Left colon (tissue), 2 donors: ENCODE measurements at regions not wholly inside any gene's neighbourhood (a gene's known extent, or its start where the extent isn't known, plus 50 kb on each side); places are given as distances from the start of the nearest gene placed in this dataset.

ENCODE experiments used
- ATAC-seq: fragments of 200-7000 bp; cut with Tn5 transposase; one replicate; pipeline ENCODE4 v1.9.1; 2020; ENCODE audit warnings: mild to moderate bottlenecking, moderate library complexity
- DNase-seq, 2 donors: peaks; one replicate each; pipeline ENCODE4 v3.0.0-alpha.2; 2020
- intact Hi-C, 2 donors: fragments of 100-400 bp; cut with DNase I in 1 of 2; cut with micrococcal nuclease in 1 of 2; formaldehyde crosslinking; loops; one replicate each; pipeline versions ENCODE4 v1.11.2 to v1.14.0; 2022; cut with DNase I, micrococcal nuclease
- donor health status: DM: no; HTN: no; CAD: no.
- donor health status: DM: yes; HTN: yes; CAD: no.

- DNase-seq: no peak
- intact Hi-C loops: no loop called here
- no peak for ATAC-seq
Observed at GRCh38 chr6:21831521-21832291, 238.2 kb downstream of the SOX4 start.

GRCh38 chr6:21836277-21836676, 242.7 kb downstream of the SOX4 start:
- intact Hi-C loops: no loop called here
- ATAC-seq: no peak
- no peak for DNase-seq

GRCh38 chr6:21836772-21837425, 243.3 kb downstream of the SOX4 start:
- no peak for ATAC-seq
- intact Hi-C loops: no loop called here

GRCh38 chr6:21840428-21840827, 246.9 kb downstream of the SOX4 start:
- intact Hi-C loops: no loop called here
- no peak for ATAC-seq
- no peak for DNase-seq

More at GRCh38 chr6:21836772-21837425, 243.3 kb downstream of the SOX4 start:
- DNase-seq: no peak

- DNase-seq (no peak), ATAC-seq (peak; percentile 42)
- intact Hi-C loops: no loop called here
Observed at GRCh38 chr6:21842875-21843645, 249.5 kb downstream of the SOX4 start.

- intact Hi-C loops: no loop called here
- DNase-seq (no peak), ATAC-seq (no peak)
Observed at GRCh38 chr6:21844120-21844917, 250.8 kb downstream of the SOX4 start.

- ATAC-seq (no peak), DNase-seq (no peak)
- intact Hi-C loops: no loop called here
Observed at GRCh38 chr6:21845018-21845417, 251.5 kb downstream of the SOX4 start.

GRCh38 chr6:21845439-21846140, 252.0 kb downstream of the SOX4 start:
- intact Hi-C loops: no loop called here
- DNase-seq (no peak), ATAC-seq (no peak)

GRCh38 chr6:21846541-21847451, 253.2 kb downstream of the SOX4 start:
- intact Hi-C loops: no loop called here
- ATAC-seq (peak; percentile 63), DNase-seq (no peak)

- ATAC-seq (no peak), DNase-seq (no peak)
- intact Hi-C loops: no loop called here
Observed at GRCh38 chr6:21847711-21848480, 254.3 kb downstream of the SOX4 start.

GRCh38 chr6:21850691-21851090, 257.1 kb downstream of the SOX4 start:
- intact Hi-C loops: no loop called here
- ATAC-seq (no peak), DNase-seq (no peak)

GRCh38 chr6:21855811-21856455, 262.4 kb downstream of the SOX4 start:
- intact Hi-C loops: no loop called here
- DNase-seq (no peak), ATAC-seq (no peak)

- ATAC-seq (no peak), DNase-seq (no peak)
- intact Hi-C loops: no loop called here
Observed at GRCh38 chr6:21856456-21856825, 262.9 kb downstream of the SOX4 start.

GRCh38 chr6:21856844-21857243, 263.3 kb downstream of the SOX4 start:
- DNase-seq (no peak), ATAC-seq (no peak)
- intact Hi-C loops: no loop called here

- intact Hi-C loops: no loop called here
- DNase-seq (no peak), ATAC-seq (no peak)
Observed at GRCh38 chr6:21858076-21858475, 264.5 kb downstream of the SOX4 start.

- intact Hi-C loops: no loop called here
- no peak for DNase-seq
- no peak for ATAC-seq
Observed at GRCh38 chr6:21859193-21859735, 265.7 kb downstream of the SOX4 start.
